ENCODE measurements at regions not wholly inside any gene's neighbourhood (a gene's known extent, or its start where the extent isn't known, plus 50 kb on each side); places are given as distances from the start of the nearest gene placed in this dataset.

DNA sequence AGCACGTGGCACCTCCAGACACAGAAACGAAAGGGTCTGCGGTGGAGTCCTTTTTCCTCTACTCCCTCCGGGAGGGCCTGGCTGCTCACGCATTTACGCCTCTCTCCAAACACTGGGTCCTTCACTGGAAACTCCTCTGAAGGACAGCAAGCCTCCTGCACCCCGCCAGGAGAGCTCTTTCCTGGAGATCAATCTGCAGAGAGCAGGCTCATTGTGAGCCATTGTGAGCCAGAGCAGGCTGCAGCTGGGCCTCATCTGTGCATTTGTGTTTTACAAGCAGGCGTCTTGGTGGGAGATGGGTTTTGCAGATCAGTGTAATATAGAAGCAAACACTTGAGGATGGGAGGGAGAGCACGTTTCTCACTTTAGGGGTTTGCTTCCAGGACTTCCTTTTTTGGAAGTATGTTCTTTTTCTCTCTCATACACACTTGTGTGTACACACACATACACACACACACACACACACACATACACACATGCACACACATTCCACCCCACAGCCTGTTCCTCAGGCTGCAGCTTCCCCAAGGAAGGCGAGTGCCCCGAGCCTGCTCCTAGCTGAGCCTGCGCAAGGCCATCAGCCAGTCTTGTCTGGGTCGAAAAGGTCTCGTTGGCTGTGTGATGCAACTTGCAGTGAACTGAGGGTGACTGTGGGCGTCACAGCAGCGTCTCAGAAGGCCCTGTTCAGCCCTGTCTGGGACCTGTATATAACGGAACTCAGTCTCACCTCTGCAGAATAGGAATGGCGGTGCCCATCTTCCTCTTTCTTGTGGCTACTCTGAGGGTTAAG lies 163.5 kb downstream of the GLI2 start:
- no peak for DNase-seq (ENCODE audit: low read depth in 2 of 2)

DNA sequence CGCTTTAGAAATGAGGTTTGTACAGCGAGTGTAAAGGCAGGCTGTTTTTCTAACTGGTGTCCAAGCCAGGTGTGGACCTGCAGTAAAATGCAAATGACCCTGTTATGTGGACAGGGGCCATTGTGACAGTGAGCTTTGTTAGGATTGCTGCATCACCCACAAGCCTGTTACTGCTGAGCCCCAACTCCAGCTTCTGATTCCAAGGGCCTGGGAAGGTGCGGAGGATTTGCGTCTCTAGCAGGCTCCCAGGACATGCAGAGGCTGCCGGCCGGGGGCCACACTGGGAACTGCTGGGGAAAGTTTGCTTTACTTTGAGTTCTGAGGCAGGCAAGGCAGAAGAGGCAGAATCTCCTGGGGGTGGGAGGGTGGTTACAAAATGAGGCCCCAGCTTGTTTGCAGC lies 164.1 kb downstream of the GLI2 start:
- no peak for DNase-seq (ENCODE audit: low read depth in 2 of 2)

DNA sequence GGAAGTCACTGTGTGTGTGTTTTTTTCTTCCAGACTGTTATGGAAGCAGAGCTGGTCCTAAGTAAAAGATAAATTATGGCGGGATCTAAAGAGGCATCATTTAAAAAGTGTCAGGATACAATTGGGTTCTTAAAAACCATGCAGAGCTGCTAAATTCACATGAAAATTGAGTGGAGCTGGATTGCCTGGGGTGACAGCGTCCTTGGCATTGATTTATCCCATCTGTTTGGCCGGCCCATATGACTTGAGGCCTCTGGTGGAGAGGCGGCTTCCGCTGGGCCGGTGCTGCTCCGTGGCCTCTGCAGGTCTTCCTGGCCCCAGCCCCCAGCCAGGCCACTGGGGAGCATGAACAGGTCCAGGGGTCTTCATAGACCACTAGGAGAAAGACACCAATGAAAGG lies 165.5 kb downstream of the GLI2 start:
- DNase-seq (ENCODE audit: low read depth in 2 of 2): no peak

DNA sequence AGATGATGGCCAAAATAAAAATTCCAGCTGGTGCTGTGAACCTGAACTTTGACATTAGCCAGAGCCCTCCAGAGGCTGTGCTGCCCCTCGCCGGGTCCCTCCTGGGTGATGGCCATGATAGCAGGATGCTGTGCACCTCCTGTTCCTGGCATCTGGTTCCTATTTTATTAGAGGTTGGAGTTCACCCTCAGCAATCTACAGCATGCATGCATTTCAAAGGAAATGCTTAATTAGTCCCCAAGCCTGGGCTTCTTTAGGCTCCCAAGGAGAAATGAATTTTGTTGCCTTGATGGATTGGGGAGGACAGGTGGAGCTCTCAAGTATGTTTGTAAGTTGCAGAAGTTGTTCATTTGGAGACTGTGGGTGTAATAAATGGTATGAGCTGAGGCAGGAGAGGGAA lies 166.9 kb downstream of the GLI2 start:
- DNase-seq (ENCODE audit: low read depth in 2 of 2): no peak

DNA sequence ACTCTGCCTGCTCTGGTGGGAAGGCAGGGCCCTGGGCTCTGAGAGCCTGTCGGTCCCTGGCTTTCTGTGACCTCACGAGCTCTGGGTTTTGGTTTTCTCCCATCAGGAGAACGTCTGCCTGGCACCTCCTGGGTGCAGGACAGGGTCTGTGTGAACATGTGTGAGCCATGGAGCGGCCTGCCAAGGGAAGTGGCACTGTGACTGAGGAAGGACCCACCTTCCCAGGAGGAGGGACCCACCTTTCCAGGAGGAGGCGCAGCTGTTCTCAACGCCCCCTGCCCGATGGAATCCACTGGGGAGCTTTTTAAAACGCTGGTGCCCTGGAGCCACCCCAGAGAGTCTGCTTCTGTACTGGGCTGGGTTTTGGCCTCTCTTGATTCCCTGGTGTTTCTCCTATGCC lies 168.7 kb downstream of the GLI2 start:
- DNase-seq (ENCODE audit: low read depth in 2 of 2): no peak

DNA sequence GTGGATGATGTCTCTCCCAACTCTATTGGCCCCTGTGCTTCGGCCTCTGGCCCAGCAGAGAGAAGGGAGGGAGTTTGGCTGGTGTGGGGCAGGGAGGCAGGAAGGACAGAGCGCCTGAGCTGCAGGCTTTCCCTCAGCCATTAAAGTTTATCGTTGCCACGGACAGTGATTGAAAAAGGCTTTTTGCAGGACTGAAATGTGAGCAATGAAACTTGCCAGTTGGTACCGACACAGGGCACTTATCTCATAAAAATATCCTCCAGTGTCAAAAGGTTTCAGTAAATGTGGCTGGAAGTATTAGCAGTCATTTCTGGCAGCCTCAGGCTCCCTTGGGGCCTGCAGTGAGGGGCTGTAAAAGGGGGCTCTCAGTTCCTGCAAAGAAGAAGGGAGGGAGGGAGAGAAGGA lies 169.2 kb downstream of the GLI2 start:
- DNase-seq (ENCODE audit: low read depth in 2 of 2): no peak

DNA sequence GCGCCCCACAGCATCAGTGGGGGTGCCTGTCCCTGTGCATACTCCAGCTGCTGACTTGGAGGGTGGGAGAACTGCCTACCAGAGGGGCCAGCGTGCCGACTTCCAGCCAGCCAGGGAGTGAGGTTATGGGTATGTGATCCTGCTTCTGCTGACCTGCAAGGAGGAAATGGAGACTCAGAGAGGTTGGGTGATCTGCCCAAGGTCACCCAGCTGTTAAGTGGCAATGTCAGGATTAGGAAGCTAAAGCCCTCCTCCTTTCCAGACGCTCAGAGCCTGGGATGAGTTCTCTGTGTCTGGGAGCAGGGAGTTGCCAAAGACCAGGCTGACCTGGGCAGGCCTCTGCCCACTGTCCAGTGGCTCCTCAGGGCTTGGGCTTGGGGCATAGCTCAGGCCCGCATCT lies 169.6 kb downstream of the GLI2 start:
- DNase-seq (ENCODE audit: low read depth in 2 of 2): no peak

DNA sequence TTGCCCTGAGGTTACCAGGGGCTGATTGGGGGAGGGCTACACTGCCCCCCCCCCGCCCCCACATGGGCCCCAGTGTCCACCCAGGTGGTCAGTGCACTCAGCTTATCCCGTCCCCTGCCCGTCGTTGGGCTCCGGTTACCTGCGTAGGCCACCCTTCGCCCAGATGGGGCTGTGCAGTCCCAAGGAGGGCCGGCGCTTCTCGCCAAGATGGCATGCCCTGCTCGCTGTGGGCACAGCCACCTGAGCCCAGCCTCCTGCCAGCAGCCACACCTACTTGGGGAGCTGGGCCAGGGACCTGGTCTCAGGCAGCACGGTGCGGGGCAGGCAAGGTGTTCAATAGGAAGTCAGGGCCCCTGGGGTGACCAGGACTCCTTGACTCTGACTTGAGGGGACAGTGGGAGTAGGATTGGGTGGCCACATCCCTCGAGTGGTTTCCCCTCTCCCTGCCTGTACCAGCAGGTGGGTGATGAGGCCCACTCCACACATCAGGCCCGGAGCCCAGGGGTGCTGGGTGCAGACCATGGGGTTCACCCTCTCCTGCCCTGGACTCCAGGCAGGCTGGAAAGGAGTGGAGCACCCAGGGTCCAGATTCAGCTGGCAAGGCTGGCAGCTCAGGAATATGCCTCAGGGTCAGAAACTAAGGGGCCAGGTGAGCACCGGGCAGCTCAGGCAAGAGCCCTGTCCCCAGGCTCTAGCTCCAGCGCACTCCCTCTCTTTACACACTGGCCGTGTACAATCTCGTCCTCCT lies 170.3 kb downstream of the GLI2 start:
- DNase-seq (ENCODE audit: low read depth in 2 of 2): no peak

DNA sequence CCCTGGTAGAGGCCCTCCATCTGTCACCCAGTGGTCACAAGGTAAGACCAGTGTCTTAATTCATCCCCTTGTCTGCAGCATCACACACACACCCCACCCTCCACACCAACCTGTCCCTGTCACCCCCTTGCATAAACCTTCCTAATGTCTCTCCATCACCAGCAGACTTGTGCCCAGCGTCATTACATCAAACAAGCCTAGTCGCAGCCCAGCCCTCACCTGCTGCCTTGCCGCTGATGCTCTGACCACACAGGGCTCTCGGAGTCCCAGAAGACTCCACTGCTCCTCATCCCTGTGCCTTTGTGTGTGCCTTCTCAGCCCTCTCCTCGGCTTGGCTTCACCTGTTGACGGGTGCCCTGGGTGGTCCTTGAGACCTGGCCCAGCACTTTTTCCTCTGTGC lies 171.2 kb downstream of the GLI2 start:
- no peak for DNase-seq (ENCODE audit: low read depth in 2 of 2)

DNA sequence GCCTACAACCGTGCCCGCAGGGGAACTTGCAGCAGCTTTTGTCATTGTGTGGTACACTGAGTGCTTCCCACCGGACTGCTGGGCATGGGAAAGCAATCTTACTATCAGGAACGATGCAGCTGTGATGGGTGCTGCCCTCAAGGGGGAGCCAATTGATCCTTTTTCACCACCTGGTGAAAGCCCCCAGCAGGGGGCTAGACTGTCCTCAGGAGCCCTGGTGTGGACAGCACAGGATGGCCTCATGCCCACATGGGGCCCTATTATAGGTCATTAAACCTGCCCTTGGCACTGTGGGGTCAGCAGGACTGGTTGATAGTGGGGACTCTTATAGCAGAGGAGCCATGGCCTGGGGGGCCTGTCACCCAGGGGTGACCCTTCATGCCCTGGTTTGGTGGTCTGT lies 172.2 kb downstream of the GLI2 start:
- DNase-seq (ENCODE audit: low read depth in 2 of 2): no peak

DNA sequence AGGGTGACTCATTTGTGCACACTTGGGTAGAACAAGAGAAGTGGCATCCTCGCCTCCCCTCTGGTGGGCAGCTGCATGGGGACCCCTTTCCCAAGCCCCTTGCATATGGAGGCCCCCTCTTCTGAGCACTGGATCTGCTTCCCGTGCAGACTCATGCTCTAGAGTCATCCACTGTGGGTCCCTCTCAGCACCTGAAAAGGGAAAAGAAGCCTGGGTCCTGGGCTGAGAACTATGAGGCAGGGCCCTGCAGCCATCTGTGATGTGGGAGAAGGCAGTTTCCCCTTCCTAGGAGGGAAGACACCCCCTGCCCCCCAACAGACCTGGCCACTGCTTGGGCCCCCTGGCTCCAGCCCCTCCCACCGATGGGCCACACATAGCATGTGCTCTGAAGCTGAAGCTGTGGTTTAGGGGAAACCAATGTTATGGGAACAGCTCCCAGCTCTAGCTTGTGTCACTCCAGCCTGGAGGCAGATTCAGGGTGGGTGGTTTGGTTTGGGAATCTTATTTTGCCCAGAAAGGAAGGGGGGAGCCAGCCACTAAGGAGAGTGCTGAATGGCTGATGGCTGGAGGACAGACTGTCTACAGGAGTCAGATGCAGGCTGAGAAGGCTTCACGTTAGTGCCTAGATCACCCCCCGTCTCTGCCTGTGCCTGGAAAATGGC lies 172.8 kb downstream of the GLI2 start:
- DNase-seq (ENCODE audit: low read depth in 2 of 2): no peak

DNA sequence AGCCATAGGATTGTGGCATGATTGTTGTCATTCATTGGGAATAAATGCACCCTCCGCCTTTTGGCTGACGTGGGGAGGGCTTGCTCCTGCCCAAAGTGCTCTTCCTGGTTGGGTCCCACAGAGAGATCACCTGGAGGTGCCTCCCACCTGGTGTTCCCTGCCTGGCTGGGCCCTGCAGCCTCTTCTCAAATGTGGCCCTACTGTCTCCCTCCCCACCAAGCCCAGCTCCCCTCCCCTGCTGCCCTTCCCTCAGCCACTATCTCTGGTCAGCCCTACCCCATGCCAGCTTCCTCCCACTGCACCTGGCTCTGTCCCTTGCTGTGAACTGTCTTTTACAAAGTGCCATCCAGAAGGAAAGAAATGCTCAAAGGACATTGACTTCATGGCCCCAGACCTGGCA lies 173.4 kb downstream of the GLI2 start:
- no peak for DNase-seq (ENCODE audit: low read depth in 2 of 2)

DNA sequence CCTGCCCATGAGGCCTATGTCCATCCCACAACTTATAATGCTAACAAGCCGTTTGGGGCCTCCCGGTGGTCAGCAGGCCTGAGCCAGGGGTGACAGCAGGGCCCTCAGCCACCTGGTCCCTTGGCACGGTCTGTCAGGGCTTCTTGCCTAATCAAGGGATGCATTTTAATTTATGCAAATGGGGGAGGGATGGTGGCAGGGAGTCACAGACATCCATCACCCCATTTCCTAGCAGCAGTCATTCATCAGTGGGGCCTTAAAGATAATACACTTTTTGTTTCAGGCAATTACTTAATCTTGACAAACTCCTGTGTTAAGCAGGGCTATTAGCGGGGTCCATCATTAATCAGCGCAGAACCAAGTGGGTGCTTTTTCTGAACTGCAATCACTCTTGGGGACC lies 174.5 kb downstream of the GLI2 start:
- DNase-seq (ENCODE audit: low read depth in 2 of 2): no peak

DNA sequence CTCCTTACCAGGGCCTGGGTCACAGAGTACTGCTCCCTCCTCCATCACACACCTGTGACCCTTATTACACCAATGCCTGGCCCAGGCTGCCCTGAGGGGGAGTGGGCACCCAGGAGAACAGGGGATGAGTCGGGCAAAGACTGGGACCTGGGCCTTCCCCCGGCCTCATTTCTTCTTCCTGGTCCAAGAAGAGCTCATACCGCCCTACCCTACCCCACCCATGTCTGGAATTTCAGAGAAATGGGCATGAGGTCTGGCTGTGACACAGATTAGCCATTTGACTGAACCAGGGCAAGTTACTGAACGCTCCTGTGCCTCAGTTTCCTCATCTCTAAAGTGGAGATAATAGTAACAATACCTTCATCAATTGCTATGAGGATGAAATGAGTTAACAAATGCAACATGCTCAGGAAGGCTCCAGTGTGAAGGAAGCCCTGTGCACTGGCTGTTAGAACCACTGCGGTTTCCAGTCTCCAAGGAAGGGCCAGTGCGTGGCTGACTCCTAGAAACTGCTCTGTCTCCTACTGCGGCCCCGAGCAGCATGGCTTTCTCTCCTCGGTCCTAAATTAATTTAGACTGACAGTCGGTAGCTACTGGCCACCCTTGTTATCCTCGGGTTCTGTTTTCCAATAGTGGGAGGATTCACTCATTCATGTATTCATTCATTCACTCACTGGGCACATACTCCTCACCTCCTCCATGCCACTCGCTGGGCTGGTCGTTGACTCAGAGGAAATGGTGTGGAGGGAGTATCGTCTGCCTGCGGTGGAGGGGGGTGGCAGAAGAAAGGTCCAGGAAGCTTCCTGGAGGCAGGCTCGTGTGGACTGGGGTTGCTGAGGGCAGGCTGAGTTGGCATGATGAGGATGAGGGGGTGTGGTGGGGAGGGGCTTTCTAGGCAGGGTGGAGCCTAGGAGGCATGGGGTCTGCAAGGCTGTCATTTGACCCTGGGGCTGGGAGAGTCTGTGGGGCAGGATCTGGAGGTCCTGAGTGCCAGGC lies 175.6 kb downstream of the GLI2 start:
- DNase-seq (ENCODE audit: low read depth in 2 of 2): no peak

DNA sequence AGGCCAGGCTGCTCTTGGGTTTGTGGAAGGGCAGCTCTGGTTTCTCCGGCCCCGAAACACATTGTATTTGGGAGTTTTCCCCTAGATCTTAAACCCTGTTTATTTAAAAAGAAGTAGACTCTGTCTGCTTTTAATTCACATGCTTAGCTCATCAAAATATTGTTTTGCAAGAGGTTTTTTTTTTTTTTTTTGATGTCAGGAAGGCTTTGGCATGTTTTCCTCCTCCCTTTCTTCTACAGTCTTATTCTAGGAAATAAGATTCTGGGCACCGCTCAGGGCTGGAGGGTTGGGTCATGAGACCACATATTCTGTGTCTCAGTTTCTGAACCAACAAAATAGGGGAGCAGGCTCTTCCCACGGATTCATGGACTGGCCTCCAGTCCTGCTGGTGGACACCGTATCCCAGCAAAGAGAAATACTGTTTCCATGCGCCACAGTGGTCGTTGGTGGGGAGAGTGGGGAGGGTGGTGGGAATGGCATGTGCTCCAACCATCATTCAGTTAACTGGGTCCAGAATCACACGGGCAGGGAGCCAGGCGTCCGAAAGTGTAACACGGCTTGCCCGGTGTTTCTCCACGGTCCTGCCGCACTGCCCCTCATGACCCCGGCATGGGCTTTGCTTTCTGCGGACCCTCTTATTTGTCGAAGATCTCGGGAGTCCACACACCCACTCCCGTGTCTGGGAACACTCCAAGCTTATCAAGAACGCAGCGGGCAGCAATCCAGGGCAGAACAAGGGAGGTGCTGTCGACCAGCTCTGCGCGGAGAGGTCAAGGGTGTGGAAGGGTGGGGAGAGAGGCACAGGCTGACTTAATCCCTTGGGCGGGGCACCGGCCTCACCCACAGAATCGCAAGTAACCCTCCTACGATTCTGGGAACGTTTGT lies 176.7 kb downstream of the GLI2 start:
- no peak for DNase-seq (ENCODE audit: low read depth in 2 of 2)

DNA sequence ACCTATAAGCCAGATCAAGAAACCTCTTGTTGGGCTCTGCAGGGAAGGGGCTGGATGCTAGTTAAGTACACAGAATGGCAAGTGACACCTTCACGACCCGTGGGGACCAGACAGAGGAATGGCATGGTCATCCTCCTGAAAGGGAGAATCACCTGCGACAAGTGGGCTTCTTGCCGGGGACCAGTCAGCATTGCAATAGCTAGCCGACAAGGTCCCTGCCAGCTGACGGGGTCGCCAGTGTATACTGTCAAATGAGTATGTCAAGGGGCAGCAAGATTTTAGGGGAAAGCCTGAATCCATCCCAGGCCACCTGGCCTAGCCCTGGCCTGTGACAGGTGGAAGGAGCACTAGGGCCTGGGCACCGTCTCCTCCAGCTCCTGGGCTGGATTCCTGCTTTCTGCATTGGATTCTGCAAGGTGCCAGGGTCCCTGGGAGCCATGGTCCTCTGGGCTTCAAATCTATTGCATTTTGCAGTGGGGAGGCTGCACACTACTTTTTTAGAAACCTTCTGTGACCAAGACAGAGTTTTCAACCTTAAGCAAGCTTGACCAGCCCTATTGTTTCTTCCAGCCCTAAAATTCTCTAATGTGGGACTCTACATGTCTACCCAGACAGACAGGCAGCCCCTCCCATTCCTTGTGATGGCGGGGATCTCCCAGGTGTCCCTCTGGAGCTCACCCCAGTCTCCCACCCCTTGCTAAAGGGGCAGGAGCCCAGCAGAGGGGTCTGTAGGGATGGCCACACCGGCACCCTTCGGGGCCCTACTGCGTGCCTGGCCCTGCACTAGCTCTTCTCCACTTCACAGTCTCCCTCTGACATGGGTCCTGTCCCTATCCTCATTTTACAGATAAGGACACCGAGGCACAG lies 178.5 kb downstream of the GLI2 start:
- DNase-seq (ENCODE audit: low read depth in 2 of 2): no peak

DNA sequence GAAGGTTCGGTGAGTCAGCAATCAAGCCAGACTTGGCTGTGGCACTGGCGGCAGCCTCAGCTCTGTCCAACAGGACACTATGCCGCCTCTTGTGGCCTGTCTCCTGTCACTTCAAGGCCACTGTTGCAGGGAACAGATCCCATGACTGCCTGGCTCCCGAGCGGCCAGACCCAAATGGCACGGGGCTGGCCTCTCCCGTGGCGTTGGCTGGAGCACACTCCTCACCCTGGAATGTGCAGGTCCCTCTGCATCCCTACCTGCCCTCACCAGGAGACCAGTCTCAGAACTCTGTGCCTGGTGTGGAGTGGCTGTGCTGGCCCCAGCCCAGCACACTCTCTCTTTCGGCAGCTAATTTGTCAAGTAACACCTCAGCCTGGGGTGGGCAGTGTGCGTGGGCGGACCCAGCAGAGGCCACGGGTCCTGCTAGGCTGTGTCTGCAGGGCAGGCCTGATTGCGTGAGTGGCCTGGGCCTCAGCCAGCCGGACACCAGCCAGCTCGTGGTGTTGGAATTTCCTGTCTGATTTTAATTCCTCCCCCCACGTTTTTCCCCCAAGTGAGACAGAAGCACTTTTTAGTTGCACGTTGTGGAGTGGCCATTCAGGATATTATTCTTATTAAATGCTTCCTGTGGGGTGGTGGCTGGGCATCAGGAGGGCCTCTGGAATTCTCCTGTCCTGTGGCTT lies 179.3 kb downstream of the GLI2 start:
- DNase-seq (ENCODE audit: low read depth in 2 of 2): no peak

DNA sequence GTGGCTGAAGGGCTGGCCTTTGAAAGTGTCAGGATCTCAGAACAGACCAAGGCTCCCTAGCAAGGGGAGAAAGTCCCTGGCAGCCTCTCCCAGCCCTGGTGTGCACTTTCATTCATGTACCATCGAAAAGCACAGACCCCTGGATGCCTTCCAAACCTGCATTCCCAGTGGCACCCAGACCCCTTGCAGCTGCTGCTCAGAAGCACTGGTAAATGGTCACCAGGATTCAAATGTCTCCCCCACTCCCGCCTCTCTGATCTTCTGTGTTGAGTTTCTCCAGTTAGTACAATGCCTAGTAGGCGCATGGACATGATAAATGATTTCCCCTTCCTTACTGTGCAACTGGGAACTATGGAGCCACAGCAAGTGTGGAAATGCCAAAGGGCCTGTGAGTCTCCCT lies 180.0 kb downstream of the GLI2 start:
- DNase-seq (ENCODE audit: low read depth in 2 of 2): no peak

DNA sequence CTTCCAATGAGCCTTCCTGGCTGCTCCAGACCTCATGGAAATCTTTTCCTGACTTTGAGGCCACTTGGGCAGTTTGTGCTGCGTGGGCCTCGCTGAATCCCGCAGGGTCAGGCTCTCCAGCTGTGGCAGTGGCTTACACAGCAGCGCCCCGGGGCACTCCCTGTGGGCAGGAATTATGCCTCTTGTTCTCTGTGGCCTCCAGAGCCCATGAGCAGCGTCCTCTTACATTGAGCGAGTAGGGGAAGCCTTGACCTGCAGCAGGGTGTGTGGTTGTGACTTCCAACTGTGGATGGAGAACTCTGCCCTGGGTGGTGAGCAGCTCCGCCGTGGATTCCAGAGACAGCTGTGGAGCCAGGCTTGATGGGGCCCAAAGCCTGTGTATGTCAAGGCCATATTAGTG lies 180.8 kb downstream of the GLI2 start:
- no peak for DNase-seq (ENCODE audit: low read depth in 2 of 2)
